ENCODE measurements at regions not wholly inside any gene's neighbourhood (a gene's known extent, or its start where the extent isn't known, plus 50 kb on each side); places are given as distances from the start of the nearest gene placed in this dataset.
"Not testable (repeated sequence)": the region's sequence is repeated elsewhere in the genome, so short reads cannot be mapped to it uniquely, and the experiment has no call there.

GRCh38 chr7:10472115-10472514 is 501.6 kb upstream of the PHF14 start:
- H3K27me3 ChIP-seq (ENCODE audit: control insufficient read depth, insufficient read depth, low read length), result no peaks in the 10 kb centered on the region
- no peaks in the 10 kb centered on the region for H3K36me3 ChIP-seq (ENCODE audit: control insufficient read depth, low read depth, low read length)
- H3K4me3 ChIP-seq (ENCODE audit: low read length), result no peak overlapping the region
- H3K9me3 ChIP-seq (ENCODE audit: control insufficient read depth, low read depth, low read length), result no peaks in the 10 kb centered on the region
- no peak overlapping the region for H3K9ac ChIP-seq (ENCODE audit: low read length)
- H3K27ac ChIP-seq (ENCODE audit: low read length), result no peak overlapping the region
- no peaks in the 10 kb centered on the region for H3K4me1 ChIP-seq (ENCODE audit: control insufficient read depth, low read depth, low read length)

- Histone ChIP-seq H3K27me3 (ENCODE audit: control insufficient read depth, insufficient read depth, low read length) (no peaks in the 10 kb centered on the region), H3K9me3 (ENCODE audit: control insufficient read depth, low read depth, low read length) (no peaks in the 10 kb centered on the region), H3K4me3 (ENCODE audit: low read length) (no peak overlapping the region), H3K27ac (ENCODE audit: low read length) (no peak overlapping the region), H3K4me1 (ENCODE audit: control insufficient read depth, low read depth, low read length) (no peaks in the 10 kb centered on the region), H3K36me3 (ENCODE audit: control insufficient read depth, low read depth, low read length) (no peaks in the 10 kb centered on the region), H3K9ac (ENCODE audit: low read length) (no peak overlapping the region)
These were observed 500.1 kb upstream of the PHF14 start for GRCh38 chr7:10473569-10473968.

- Histone ChIP-seq H3K9me3 (ENCODE audit: control insufficient read depth, low read depth, low read length) (no peaks in the 10 kb centered on the region), H3K9ac (ENCODE audit: low read length) (no peak overlapping the region), H3K27me3 (ENCODE audit: control insufficient read depth, insufficient read depth, low read length) (no peaks in the 10 kb centered on the region), H3K4me3 (ENCODE audit: low read length) (no peak overlapping the region), H3K4me1 (ENCODE audit: control insufficient read depth, low read depth, low read length) (no peaks in the 10 kb centered on the region), H3K36me3 (ENCODE audit: control insufficient read depth, low read depth, low read length) (no peaks in the 10 kb centered on the region), H3K27ac (ENCODE audit: low read length) (no peak overlapping the region)
These were observed 499.6 kb upstream of the PHF14 start for GRCh38 chr7:10474048-10474447.

- no peaks in the 10 kb centered on the region for H3K9me3 ChIP-seq (ENCODE audit: control insufficient read depth, low read depth, low read length)
- no peaks in the 10 kb centered on the region for H3K36me3 ChIP-seq (ENCODE audit: control insufficient read depth, low read depth, low read length)
- no peaks in the 10 kb centered on the region for H3K4me1 ChIP-seq (ENCODE audit: control insufficient read depth, low read depth, low read length)
- H3K4me3 ChIP-seq (ENCODE audit: low read length), result no peak overlapping the region
- no peak overlapping the region for H3K27ac ChIP-seq (ENCODE audit: low read length)
- no peak overlapping the region for H3K9ac ChIP-seq (ENCODE audit: low read length)
- no peaks in the 10 kb centered on the region for H3K27me3 ChIP-seq (ENCODE audit: control insufficient read depth, insufficient read depth, low read length)
These were observed 497.6 kb upstream of the PHF14 start for GRCh38 chr7:10475940-10476641.

- H3K27me3 ChIP-seq (ENCODE audit: control insufficient read depth, insufficient read depth, low read length), result no peaks in the 10 kb centered on the region
These were observed 497.0 kb upstream of the PHF14 start for GRCh38 chr7:10476642-10477041.

GRCh38 chr7:10483671-10484070 is 490.0 kb upstream of the PHF14 start:
- H3K9me3 ChIP-seq (ENCODE audit: control insufficient read depth, low read depth, low read length), result no peaks in the 10 kb centered on the region
- no peak overlapping the region for H3K9ac ChIP-seq (ENCODE audit: low read length)
- H3K4me3 ChIP-seq (ENCODE audit: low read length), result no peak overlapping the region
- no peaks in the 10 kb centered on the region for H3K4me1 ChIP-seq (ENCODE audit: control insufficient read depth, low read depth, low read length)
- H3K27me3 ChIP-seq (ENCODE audit: control insufficient read depth, insufficient read depth, low read length), result no peaks in the 10 kb centered on the region
- H3K27ac ChIP-seq (ENCODE audit: low read length), result no peak overlapping the region
- H3K36me3 ChIP-seq (ENCODE audit: control insufficient read depth, low read depth, low read length), result no peaks in the 10 kb centered on the region

More at GRCh38 chr7:10476642-10477041, 497.0 kb upstream of the PHF14 start:
- H3K27ac ChIP-seq (ENCODE audit: low read length), result no peak overlapping the region
- H3K9me3 ChIP-seq (ENCODE audit: control insufficient read depth, low read depth, low read length), result no peaks in the 10 kb centered on the region
- H3K4me3 ChIP-seq (ENCODE audit: low read length), result no peak overlapping the region
- H3K36me3 ChIP-seq (ENCODE audit: control insufficient read depth, low read depth, low read length), result no peaks in the 10 kb centered on the region
- no peaks in the 10 kb centered on the region for H3K4me1 ChIP-seq (ENCODE audit: control insufficient read depth, low read depth, low read length)
- H3K9ac ChIP-seq (ENCODE audit: low read length), result no peak overlapping the region

- Histone ChIP-seq H3K4me3 (ENCODE audit: low read length) (no peak overlapping the region), H3K4me1 (ENCODE audit: control insufficient read depth, low read depth, low read length) (no peaks in the 10 kb centered on the region), H3K27ac (ENCODE audit: low read length) (no peak overlapping the region), H3K9me3 (ENCODE audit: control insufficient read depth, low read depth, low read length) (no peaks in the 10 kb centered on the region), H3K9ac (ENCODE audit: low read length) (no peak overlapping the region), H3K27me3 (ENCODE audit: control insufficient read depth, insufficient read depth, low read length) (no peaks in the 10 kb centered on the region), H3K36me3 (ENCODE audit: control insufficient read depth, low read depth, low read length) (no peaks in the 10 kb centered on the region)
These were observed 488.9 kb upstream of the PHF14 start for GRCh38 chr7:10484767-10485166.

- H3K4me3 ChIP-seq (ENCODE audit: low read length); H3K9me3 ChIP-seq (ENCODE audit: control insufficient read depth, low read depth, low read length); H3K27ac ChIP-seq (ENCODE audit: low read length); H3K9ac ChIP-seq (ENCODE audit: low read length); H3K36me3 ChIP-seq (ENCODE audit: control insufficient read depth, low read depth, low read length); H3K4me1 ChIP-seq (ENCODE audit: control insufficient read depth, low read depth, low read length); H3K27me3 ChIP-seq (ENCODE audit: control insufficient read depth, insufficient read depth, low read length): not testable (repeated sequence)
These were observed 472.3 kb upstream of the PHF14 start for GRCh38 chr7:10501206-10501884.

- H3K4me1 ChIP-seq (ENCODE audit: control insufficient read depth, low read depth, low read length), result no peaks in the 10 kb centered on the region
- H3K4me3 ChIP-seq (ENCODE audit: low read length), result no peak overlapping the region
- no peak overlapping the region for H3K27ac ChIP-seq (ENCODE audit: low read length)
- H3K9ac ChIP-seq (ENCODE audit: low read length), result no peak overlapping the region
- no peaks in the 10 kb centered on the region for H3K36me3 ChIP-seq (ENCODE audit: control insufficient read depth, low read depth, low read length)
- no peaks in the 10 kb centered on the region for H3K27me3 ChIP-seq (ENCODE audit: control insufficient read depth, insufficient read depth, low read length)
- no peaks in the 10 kb centered on the region for H3K9me3 ChIP-seq (ENCODE audit: control insufficient read depth, low read depth, low read length)
These were observed 466.6 kb upstream of the PHF14 start for GRCh38 chr7:10507032-10507431.

GRCh38 chr7:10521306-10521705 is 452.4 kb upstream of the PHF14 start:
- Histone ChIP-seq H3K4me3 (ENCODE audit: low read length) (no peak overlapping the region), H3K4me1 (ENCODE audit: control insufficient read depth, low read depth, low read length) (no peaks in the 10 kb centered on the region), H3K27ac (ENCODE audit: low read length) (no peak overlapping the region), H3K9ac (ENCODE audit: low read length) (no peak overlapping the region), H3K27me3 (ENCODE audit: control insufficient read depth, insufficient read depth, low read length) (no peaks in the 10 kb centered on the region), H3K9me3 (ENCODE audit: control insufficient read depth, low read depth, low read length) (no peaks in the 10 kb centered on the region), H3K36me3 (ENCODE audit: control insufficient read depth, low read depth, low read length) (no peaks in the 10 kb centered on the region)

GRCh38 chr7:10533429-10533828 is 440.2 kb upstream of the PHF14 start:
- H3K36me3 ChIP-seq (ENCODE audit: control insufficient read depth, low read depth, low read length); H3K4me1 ChIP-seq (ENCODE audit: control insufficient read depth, low read depth, low read length); H3K27me3 ChIP-seq (ENCODE audit: control insufficient read depth, insufficient read depth, low read length); H3K9me3 ChIP-seq (ENCODE audit: control insufficient read depth, low read depth, low read length); H3K27ac ChIP-seq (ENCODE audit: low read length); H3K4me3 ChIP-seq (ENCODE audit: low read length); H3K9ac ChIP-seq (ENCODE audit: low read length): not testable (repeated sequence)

GRCh38 chr7:10536561-10536960 is 437.1 kb upstream of the PHF14 start:
- Histone ChIP-seq H3K4me1 (ENCODE audit: control insufficient read depth, low read depth, low read length) (no peaks in the 10 kb centered on the region), H3K36me3 (ENCODE audit: control insufficient read depth, low read depth, low read length) (no peaks in the 10 kb centered on the region), H3K4me3 (ENCODE audit: low read length) (no peak overlapping the region), H3K27me3 (ENCODE audit: control insufficient read depth, insufficient read depth, low read length) (no peaks in the 10 kb centered on the region), H3K9me3 (ENCODE audit: control insufficient read depth, low read depth, low read length) (peaks cover 4% of the 10 kb centered on the region), H3K9ac (ENCODE audit: low read length) (no peak overlapping the region), H3K27ac (ENCODE audit: low read length) (no peak overlapping the region)
